GM19395 (cell line): ENCODE measurements at regions not wholly inside any gene's neighbourhood (a gene's known extent, or its start where the extent isn't known, plus 50 kb on each side); places are given as distances from the start of the nearest gene placed in this dataset.
A peak's percentile ranks its signal among the peaks of the same experiment; 100 is the strongest.
"Not testable (repeated sequence)": the region's sequence is repeated elsewhere in the genome, so short reads cannot be mapped to it uniquely, and the experiment has no call there.

Experiments
- ATAC-seq: cut with Tn5 transposase; IDR thresholded peaks from one replicate; pipeline ENCODE4 v1.9.1; 2021; ENCODE audit warnings: mild to moderate bottlenecking, moderate library complexity; ENCODE audit not compliant: unreplicated experiment

- ATAC-seq: not testable (repeated sequence)
Measured at GRCh38 chr5:163336074-163336473, 101.3 kb upstream of the CCNG1 start.

DNA sequence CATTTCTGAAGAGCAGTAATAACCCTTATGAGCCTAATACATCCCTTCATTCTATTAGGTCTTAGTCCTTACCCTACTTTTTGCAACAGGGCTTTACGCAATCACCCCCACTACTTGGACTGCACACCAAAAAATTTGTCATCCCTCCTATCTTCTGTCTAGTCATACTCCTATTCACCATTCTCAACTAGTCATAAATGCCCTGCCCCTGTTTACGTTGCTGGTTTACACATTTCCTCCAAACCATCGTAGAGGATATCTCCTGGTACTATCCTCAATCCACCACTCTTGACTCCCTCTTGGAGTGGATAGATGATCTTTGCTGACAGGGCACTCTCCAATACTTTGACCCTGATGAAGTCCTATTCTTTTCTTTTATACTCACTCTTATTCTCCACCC lies 98.2 kb upstream of the CCNG1 start:
- no peak for ATAC-seq

GRCh38 chr5:163340378-163340777 lies 97.0 kb upstream of the CCNG1 start:
- not testable (repeated sequence) for ATAC-seq

- no peak for ATAC-seq
Measured at GRCh38 chr5:163342306-163342705, 95.1 kb upstream of the CCNG1 start.

- ATAC-seq: no peak
Measured at GRCh38 chr5:163345216-163345615, 92.2 kb upstream of the CCNG1 start.

DNA sequence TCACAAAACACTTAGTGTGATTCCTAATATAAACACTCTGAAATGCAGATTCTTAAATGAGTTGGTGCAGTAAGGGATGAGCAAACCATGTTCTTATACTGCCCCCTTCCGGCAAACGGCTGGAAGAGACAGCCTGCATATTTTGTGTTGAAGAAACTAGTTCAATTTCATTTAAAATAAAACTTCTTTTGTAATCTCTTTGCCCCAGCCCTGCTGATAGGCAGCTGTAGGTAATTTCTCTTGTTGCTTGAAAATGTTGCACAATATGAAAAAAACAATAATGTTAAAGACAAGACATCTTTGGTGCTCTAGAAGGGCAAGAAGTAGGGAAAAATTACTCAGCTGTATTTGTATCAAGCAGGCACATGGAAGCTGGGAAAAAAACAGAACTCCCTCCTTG lies 89.7 kb upstream of the CCNG1 start:
- peak; percentile 75 for ATAC-seq

GRCh38 chr5:163350083-163350482 lies 87.3 kb upstream of the CCNG1 start:
- no peak for ATAC-seq

GRCh38 chr5:163352531-163352930 lies 84.9 kb upstream of the CCNG1 start:
- no peak for ATAC-seq

DNA sequence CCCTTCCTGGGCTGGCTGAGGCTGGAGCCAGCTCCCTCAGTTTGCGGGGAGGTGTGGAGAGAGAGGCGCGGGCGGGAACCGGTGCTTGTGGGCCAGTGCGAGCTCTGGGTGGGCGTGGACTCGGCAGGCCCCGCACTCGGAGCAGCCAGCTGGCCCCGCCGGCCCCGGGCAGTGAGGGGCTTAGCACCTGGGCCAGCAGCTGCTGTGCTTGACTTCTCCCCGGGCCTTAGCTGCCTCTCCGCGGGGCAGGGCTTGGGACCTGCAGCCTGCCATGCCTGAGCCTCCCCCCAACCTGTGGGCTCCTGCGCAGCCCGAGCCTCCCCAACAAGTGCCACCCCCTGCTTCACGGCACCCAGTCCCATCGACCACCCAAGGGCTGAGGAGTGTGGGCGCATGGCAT lies 81.6 kb upstream of the CCNG1 start:
- ATAC-seq: not testable (repeated sequence)

GRCh38 chr5:163357636-163358035 lies 79.8 kb upstream of the CCNG1 start:
- no peak for ATAC-seq

GRCh38 chr5:163360656-163361055 lies 76.7 kb upstream of the CCNG1 start:
- no peak for ATAC-seq

DNA sequence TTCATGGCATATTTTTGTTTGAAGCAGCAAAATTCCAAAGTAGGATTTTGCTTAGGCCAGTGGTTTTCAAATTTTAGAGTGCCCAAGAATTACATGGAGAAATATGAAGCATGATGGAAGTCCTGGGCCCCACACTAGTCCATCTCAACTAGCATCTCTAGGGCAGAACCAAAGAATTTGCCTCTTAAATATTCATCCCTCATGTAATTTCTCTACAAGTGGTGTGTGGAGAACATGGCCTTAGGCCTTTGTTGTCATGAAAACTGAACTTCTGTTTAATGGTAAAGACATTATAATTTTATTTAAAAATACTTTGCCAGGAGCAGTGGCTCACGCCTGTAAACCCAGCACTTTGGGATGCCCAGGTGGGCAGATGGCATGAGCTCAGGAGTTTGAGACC lies 75.9 kb upstream of the CCNG1 start:
- no peak for ATAC-seq

GRCh38 chr5:163362840-163363371 lies 74.5 kb upstream of the CCNG1 start:
- ATAC-seq: no peak

GRCh38 chr5:163363389-163363788 lies 74.0 kb upstream of the CCNG1 start:
- ATAC-seq: no peak

DNA sequence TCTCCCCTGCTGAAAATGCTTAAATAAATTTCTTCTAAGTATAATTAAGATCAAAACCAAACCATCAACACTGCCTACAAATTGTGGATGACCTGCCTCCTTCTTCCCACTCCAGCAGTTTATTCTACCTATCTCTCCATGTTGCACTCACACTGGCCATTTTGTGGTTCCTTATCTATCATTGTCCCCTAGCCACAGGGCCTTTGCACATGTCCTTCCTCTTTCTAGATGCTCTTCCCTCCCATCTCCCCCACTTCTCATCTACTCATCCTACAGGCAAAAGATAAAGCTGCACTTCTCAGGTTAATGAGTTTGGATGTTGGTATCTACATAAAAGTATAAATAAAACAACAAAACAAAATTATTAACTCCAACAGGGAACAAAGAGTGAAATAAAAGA lies 70.6 kb upstream of the CCNG1 start:
- no peak for ATAC-seq

- ATAC-seq: no peak
Measured at GRCh38 chr5:163369776-163370385, 67.5 kb upstream of the CCNG1 start.

GRCh38 chr5:163373436-163374084 lies 63.8 kb upstream of the CCNG1 start:
- ATAC-seq: peak; percentile 65

GRCh38 chr5:163377982-163378381 lies 59.4 kb upstream of the CCNG1 start:
- no peak for ATAC-seq

GRCh38 chr5:163379298-163380155 lies 57.9 kb upstream of the CCNG1 start:
- no peak for ATAC-seq

GRCh38 chr5:163381832-163382231 lies 55.6 kb upstream of the CCNG1 start:
- ATAC-seq: no peak

GRCh38 chr5:163383754-163384153 lies 53.6 kb upstream of the CCNG1 start:
- no peak for ATAC-seq

DNA sequence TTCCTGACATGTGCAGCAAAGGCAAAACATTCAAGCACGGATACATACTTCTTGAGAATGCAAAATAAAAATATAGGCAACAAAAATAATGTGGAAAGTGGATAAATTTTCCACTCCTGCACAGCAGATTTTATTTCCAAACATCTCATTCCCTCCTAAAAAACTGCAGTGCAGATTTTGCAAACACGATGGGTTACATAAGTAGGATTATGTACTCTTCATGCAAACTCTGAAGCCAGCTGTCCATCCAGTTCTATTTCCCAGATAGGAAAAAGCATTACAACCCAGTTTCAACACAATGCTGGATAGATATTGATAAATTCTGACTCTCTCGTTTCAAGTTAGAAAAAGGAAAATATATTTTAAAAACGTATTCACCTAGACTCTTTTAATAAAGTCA lies 52.7 kb upstream of the CCNG1 start:
- no peak for ATAC-seq
